A673 (cell line): ENCODE measurements at regions not wholly inside any gene's neighbourhood (a gene's known extent, or its start where the extent isn't known, plus 50 kb on each side); places are given as distances from the start of the nearest gene placed in this dataset.

Experiments used
- BruUV-seq: library from RNA; stranded (reverse); fragments of 400-500 nt; replicated peaks from 2 replicates; lab custom pipeline; 2021; lab: Mats Ljungman, UMichigan
- CTCF ChIA-PET: fragments of 300-600 bp; sonication (Branson Sonifier 250); formaldehyde crosslinking; loops from one replicate; lab custom pipeline; 2022; ENCODE audit warnings: antibody characterized with exemption; lab: Charles Lee
- POLR2A ChIA-PET: fragments of 300-600 bp; sonication (Branson Sonifier 250); formaldehyde crosslinking; loops from one replicate; lab custom pipeline; 2022; ENCODE audit warnings: antibody characterized with exemption; ENCODE audit not compliant: low non-redundant PET; lab: Charles Lee
- DNase-seq: peaks from one replicate; pipeline ENCODE4 v3.0.0-alpha.2; 2015; ENCODE audit warnings: low spot score
- H3K27ac ChIP-seq: fragments of 200-600 bp; sonication (generic); 2 replicates; pipeline ENCODE4 v1.5.1; 2016; ENCODE audit warnings: mixed run types, low read depth, mild to moderate bottlenecking, mixed read lengths, antibody characterized with exemption, low read length; ENCODE audit not compliant: poor library complexity, severe bottlenecking
- H3K27me3 ChIP-seq: fragments of 200-600 bp; sonication (generic); replicated peaks from 2 replicates; pipeline ENCODE4 v1.6.1; 2017; ENCODE audit warnings: mixed run types, low read depth, mild to moderate bottlenecking, mixed read lengths, antibody characterized with exemption, low read length; ENCODE audit not compliant: insufficient read depth, poor library complexity
- H3K36me3 ChIP-seq: fragments of 200-600 bp; sonication (generic); 2 replicates; pipeline ENCODE4 v1.6.1; 2016; ENCODE audit warnings: mixed run types, mild to moderate bottlenecking, mixed read lengths, antibody characterized with exemption, low read length; ENCODE audit not compliant: insufficient read depth, poor library complexity, severe bottlenecking
- H3K4me1 ChIP-seq: fragments of 200-600 bp; sonication (generic); 2 replicates; pipeline ENCODE4 v1.6.1; 2017; ENCODE audit warnings: mixed run types, mild to moderate bottlenecking, mixed read lengths, antibody characterized with exemption, low read length; ENCODE audit not compliant: insufficient read depth, poor library complexity, severe bottlenecking
- H3K4me3 ChIP-seq: fragments of 200-600 bp; sonication (generic); 2 replicates; pipeline ENCODE4 v1.5.1; 2016; ENCODE audit warnings: low read depth, mixed run types, mild to moderate bottlenecking, mixed read lengths, low read length; ENCODE audit not compliant: poor library complexity, severe bottlenecking
- H3K9me3 ChIP-seq: fragments of 200-600 bp; sonication (generic); 2 replicates; pipeline ENCODE4 v1.6.1; 2016; ENCODE audit warnings: mixed run types, low read depth, mild to moderate bottlenecking, mixed read lengths, antibody characterized with exemption, low read length; ENCODE audit not compliant: poor library complexity, severe bottlenecking
- EZH2 ChIP-seq: fragments of 200-600 bp; sonication (generic); IDR thresholded peaks from 2 replicates; pipeline ENCODE4 v1.6.1; 2017; ENCODE audit warnings: borderline replicate concordance, low read depth, mild to moderate bottlenecking, mixed read lengths, antibody characterized with exemption, low read length; ENCODE audit not compliant: poor library complexity, severe bottlenecking
- intact Hi-C: fragments of 100-400 bp; cut with micrococcal nuclease; formaldehyde crosslinking; loops from one replicate; pipeline ENCODE4 v1.10.0; 2022; ENCODE audit not compliant: unreplicated experiment
- TF ChIP-seq, protein P1 (sequence below): fragments of 300-800, 200-600 bp; sonication (generic); conservative IDR thresholded peaks from 2 replicates; pipeline ENCODE4 v1.5.1; 2017; ENCODE audit warnings: low read depth, mild to moderate bottlenecking, antibody characterized with exemption, low read length, moderate library complexity, mixed read lengths

DNA sequence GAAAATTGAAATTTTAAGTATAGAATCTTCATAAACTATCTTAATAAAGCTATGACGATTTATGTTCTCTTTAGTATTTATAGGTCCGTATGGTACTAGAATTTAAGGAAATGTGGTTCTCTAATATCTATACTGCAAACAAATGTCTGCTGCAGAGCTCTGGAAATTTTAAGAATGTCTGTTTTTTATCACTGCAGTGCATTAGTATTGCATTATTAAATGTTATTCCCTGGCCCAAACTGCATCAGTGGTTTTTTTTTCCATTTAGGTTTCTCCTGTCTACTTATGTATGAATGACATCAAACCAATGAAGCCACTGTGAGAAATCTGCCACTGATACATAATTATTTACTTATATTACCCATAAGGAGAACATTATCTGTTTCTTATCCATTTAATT lies 211.4 kb upstream of the CD180 start:
- no peak for TF ChIP-seq EZH2
- TF ChIP-seq, protein P1, sequence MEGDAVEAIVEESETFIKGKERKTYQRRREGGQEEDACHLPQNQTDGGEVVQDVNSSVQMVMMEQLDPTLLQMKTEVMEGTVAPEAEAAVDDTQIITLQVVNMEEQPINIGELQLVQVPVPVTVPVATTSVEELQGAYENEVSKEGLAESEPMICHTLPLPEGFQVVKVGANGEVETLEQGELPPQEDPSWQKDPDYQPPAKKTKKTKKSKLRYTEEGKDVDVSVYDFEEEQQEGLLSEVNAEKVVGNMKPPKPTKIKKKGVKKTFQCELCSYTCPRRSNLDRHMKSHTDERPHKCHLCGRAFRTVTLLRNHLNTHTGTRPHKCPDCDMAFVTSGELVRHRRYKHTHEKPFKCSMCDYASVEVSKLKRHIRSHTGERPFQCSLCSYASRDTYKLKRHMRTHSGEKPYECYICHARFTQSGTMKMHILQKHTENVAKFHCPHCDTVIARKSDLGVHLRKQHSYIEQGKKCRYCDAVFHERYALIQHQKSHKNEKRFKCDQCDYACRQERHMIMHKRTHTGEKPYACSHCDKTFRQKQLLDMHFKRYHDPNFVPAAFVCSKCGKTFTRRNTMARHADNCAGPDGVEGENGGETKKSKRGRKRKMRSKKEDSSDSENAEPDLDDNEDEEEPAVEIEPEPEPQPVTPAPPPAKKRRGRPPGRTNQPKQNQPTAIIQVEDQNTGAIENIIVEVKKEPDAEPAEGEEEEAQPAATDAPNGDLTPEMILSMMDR: no peak
- H3K27ac ChIP-seq: no peak overlapping the region
- H3K4me3 ChIP-seq: no peak overlapping the region
- intact Hi-C loops: no loop called here
- peaks cover 26% of the 10 kb centered on the region for H3K4me1 ChIP-seq
- no peak for DNase-seq
- H3K36me3 ChIP-seq: no peaks in the 10 kb centered on the region
- BruUV-seq: no TSS peak
- no peaks in the 10 kb centered on the region for H3K27me3 ChIP-seq
- ChIA-PET CTCF (no interaction called here), POLR2A (no interaction called here)
- no peaks in the 10 kb centered on the region for H3K9me3 ChIP-seq

DNA sequence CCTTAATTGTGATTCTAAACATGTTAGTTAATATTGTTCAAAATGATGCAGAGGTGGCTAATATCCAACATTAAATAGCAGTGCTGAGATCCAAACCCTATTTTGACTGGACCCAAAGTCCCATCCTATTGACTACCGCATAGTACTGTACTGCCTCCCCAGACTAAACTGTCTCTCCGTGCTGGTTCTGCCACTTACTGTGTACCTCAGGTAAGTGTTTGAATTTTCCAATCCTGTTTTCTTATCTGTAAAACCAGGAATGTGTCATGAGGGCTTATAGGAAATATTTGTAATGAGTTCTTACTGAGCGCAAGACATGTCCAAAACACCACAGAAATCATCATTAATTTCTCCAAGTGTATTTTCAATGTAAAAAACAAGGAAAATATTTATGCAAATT lies 209.2 kb upstream of the CD180 start:
- POLR2A ChIA-PET: no interaction called here
- Histone ChIP-seq H3K4me1 (peaks cover 24% of the 10 kb centered on the region), H3K27ac (no peak overlapping the region), H3K27me3 (no peaks in the 10 kb centered on the region), H3K4me3 (no peak overlapping the region), H3K36me3 (no peaks in the 10 kb centered on the region), H3K9me3 (no peaks in the 10 kb centered on the region)
- intact Hi-C loops: no loop called here
- TF ChIP-seq, protein P1: no peak
- TF ChIP-seq EZH2: no peak
- BruUV-seq: no TSS peak
- CTCF ChIA-PET: no interaction called here
- DNase-seq: no peak

DNA sequence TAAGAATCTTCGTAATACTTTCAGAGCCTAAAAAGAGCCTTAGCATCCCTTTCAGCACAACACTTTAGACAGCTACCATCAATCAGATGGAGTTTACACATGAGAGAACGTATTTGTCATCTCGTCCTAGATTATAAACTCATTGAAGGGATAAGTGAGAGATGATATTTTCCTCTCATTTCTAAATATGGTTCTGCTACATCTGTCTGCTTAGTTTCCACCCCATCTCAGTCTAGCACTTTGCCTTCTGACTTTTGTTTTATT lies 208.4 kb upstream of the CD180 start:
- Histone ChIP-seq H3K27ac (no peak overlapping the region), H3K27me3 (no peaks in the 10 kb centered on the region), H3K9me3 (no peaks in the 10 kb centered on the region), H3K4me3 (no peak overlapping the region), H3K4me1 (peaks cover 31% of the 10 kb centered on the region), H3K36me3 (no peaks in the 10 kb centered on the region)
- intact Hi-C loops: no loop called here
- no peak for TF ChIP-seq EZH2
- TF ChIP-seq, protein P1: no peak
- ChIA-PET POLR2A (no interaction called here), CTCF (no interaction called here)
- no peak for DNase-seq
- no TSS peak for BruUV-seq
